Ureter (tissue), 1 donor: ENCODE measurements at regions not wholly inside any gene's neighbourhood (a gene's known extent, or its start where the extent isn't known, plus 50 kb on each side); places are given as distances from the start of the nearest gene placed in this dataset.
"Not testable (repeated sequence)": the region's sequence is repeated elsewhere in the genome, so short reads cannot be mapped to it uniquely, and the experiment has no call there.

Source experiments
- DNase-seq: peaks from one replicate; pipeline ENCODE4 v3.0.0-alpha.2; 2020; ENCODE audit warnings: low spot score
- donor health status: DM: yes; HTN: yes; CAD: no.

- no peak for DNase-seq
Observed at GRCh38 chr18:54662986-54663385, 71.9 kb downstream of the DYNAP start.

GRCh38 chr18:54669701-54670100 is 78.7 kb downstream of the DYNAP start:
- DNase-seq: not testable (repeated sequence)

DNA sequence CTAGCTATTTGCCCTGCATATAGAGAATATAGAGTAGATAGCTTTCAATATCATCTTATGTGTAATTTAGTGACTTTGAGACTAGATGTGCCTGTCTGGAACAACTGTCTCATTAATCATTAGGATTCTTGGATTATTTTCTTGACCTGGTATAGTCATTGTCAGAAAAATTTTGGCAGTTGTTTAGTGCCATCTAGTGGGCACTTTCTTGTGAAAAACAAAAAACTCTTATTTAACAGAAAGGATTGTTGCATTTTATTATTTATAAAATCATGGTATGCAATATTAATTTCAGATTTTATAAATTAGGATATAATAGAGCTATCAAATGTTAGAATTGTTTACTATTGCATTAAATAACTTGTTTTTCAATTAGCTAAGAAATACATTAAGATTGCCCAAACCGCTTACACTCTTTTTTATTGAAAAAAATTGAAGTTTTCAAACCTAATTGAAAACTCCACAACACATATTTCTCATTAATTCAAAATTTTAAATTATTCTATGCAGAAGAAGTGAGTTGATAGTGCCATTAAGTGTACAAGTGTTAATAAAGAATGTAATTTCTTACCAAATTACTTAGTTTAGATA is 80.3 kb downstream of the DYNAP start:
- DNase-seq: no peak

- DNase-seq: no peak
Observed at GRCh38 chr18:54672109-54672508, 81.1 kb downstream of the DYNAP start.

- no peak for DNase-seq
Observed at GRCh38 chr18:54672846-54673475, 81.9 kb downstream of the DYNAP start.

- no peak for DNase-seq
Observed at GRCh38 chr18:54673936-54674335, 82.9 kb downstream of the DYNAP start.

GRCh38 chr18:54675076-54675475 is 84.0 kb downstream of the DYNAP start:
- DNase-seq: no peak

- DNase-seq: no peak
Observed at GRCh38 chr18:54679318-54680149, 88.5 kb downstream of the DYNAP start.

GRCh38 chr18:54684784-54685183 is 93.7 kb downstream of the DYNAP start:
- DNase-seq: no peak

DNA sequence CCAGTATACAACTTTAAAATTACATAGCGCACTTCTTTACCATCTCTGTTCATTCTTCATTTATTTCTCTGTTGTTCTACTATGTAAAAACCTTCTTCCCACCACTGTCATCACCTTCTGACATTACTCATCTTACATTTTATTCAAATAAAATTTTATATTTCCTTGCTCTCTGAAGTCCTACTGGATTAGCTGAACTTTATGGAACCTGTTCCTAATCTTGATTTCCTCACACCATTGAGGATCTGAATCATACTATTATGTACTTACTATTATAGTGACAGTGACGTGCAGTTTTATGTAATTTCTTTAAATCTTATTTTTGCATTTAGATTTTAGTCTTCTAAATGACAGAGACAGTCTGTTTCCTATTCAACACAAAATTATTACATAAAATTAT is 98.3 kb downstream of the DYNAP start:
- no peak for DNase-seq

DNA sequence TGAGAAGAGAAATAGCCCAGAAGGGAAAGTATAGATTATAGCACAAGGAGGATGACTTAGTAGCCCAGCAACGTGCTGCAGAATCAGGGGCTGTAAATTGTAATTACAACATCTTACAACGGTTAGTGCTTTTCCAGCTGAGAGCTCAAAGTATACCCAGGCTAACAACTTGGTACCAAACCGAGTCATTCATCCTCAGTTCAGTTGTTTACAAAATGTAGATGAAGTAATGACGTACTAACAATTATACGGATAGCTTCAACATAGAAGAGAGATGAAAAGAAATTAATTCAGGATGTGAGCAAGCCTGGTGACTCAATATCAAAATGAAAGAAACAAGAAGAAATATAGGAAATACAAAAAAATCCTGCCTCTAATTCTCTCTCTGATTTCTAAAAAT is 99.2 kb downstream of the DYNAP start:
- DNase-seq: no peak

DNA sequence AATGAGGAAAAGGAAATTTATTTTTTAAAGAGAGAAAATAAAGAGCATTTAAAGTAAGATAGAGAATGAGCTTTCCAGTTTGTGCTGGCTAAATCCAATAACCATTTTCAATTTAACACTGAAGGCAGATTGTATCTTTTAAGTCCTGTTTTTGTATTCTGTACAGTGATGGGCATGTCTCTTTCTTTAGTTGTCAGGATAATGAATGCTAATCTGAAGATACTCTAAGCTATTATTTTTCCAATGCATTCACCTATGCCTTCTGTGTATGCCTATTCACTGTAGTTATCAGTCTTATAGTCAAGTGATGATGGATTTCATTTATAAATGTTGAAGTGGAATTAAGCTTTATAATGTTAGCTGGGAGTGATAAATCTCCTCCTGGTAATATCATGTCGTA is 101.4 kb downstream of the DYNAP start:
- DNase-seq: no peak

- no peak for DNase-seq
Observed at GRCh38 chr18:54696616-54697293, 105.7 kb downstream of the DYNAP start.

DNA sequence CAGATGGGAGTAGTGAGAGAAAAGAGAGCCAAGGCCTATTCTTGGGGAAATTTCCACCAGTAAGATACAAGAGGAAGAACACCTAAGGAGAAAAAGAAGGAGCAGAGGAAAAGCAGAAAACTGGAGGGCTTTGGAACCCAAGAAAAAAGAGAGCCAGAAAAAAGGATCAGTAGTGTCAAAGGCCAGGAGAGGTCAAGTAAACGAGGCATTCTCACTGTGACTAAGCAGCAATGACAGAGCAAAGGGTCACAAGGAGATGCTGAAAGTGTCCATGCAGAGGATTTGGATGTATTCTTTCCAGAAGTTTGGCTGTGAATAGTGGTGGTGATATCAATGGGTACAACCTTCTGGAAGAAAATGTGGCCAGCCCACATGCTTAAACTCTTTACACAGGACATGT is 109.5 kb downstream of the DYNAP start:
- no peak for DNase-seq

- no peak for DNase-seq
Observed at GRCh38 chr18:54702686-54703085, 111.6 kb downstream of the DYNAP start.

- no peak for DNase-seq
Observed at GRCh38 chr18:54710074-54710899, 118.0 kb upstream of the RAB27B start.

DNA sequence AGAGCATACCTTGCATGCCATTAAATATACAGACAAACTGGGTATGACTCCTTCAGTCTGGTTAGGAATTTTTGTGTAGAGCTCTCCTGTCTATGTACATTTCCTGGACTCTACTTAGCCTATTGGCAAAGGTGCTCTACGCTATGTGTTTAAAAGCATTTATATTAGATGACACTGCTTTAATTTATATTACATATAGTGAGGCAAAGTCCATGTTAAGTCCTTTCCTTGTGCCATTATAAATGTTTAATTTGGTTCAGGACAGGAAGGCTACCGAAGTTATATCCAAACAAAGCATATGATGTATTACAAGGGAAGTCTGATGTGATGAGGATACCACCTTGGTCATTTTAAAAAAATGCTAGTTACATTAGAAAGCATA is 117.4 kb upstream of the RAB27B start:
- no peak for DNase-seq

GRCh38 chr18:54712306-54712705 is 116.0 kb upstream of the RAB27B start:
- DNase-seq: no peak

DNA sequence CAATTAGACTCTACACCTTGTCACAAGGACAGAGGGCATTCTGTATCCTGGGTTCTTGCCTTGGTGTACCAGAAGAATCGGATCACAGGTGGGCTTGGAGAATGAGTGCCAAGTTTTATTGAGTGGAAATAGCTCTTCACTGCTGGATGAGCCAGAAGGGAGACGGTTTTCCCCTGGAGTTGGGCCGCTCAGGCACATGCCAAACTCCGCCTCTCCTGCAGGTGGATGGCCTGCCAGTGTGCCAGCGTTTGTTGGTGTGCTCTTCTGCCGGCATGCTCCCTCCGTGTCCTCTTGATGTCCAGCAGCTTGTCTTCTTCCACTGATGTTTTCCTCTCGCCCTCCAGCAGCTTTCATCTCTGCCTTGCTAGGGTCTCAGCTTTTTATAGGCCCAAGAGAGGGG is 115.5 kb upstream of the RAB27B start:
- DNase-seq: no peak

GRCh38 chr18:54713386-54713785 is 114.9 kb upstream of the RAB27B start:
- DNase-seq: no peak

GRCh38 chr18:54714851-54715250 is 113.4 kb upstream of the RAB27B start:
- no peak for DNase-seq

- no peak for DNase-seq
Observed at GRCh38 chr18:54716586-54716985, 111.7 kb upstream of the RAB27B start.
